HG02678 (cell line): ENCODE measurements at regions not wholly inside any gene's neighbourhood (a gene's known extent, or its start where the extent isn't known, plus 50 kb on each side); places are given as distances from the start of the nearest gene placed in this dataset.
A peak's percentile ranks its signal among the peaks of the same experiment; 100 is the strongest.

Source experiments
- ATAC-seq: cut with Tn5 transposase; IDR thresholded peaks from one replicate; pipeline ENCODE4 v1.9.1; 2021; ENCODE audit warnings: mild to moderate bottlenecking, moderate library complexity; ENCODE audit not compliant: unreplicated experiment

DNA sequence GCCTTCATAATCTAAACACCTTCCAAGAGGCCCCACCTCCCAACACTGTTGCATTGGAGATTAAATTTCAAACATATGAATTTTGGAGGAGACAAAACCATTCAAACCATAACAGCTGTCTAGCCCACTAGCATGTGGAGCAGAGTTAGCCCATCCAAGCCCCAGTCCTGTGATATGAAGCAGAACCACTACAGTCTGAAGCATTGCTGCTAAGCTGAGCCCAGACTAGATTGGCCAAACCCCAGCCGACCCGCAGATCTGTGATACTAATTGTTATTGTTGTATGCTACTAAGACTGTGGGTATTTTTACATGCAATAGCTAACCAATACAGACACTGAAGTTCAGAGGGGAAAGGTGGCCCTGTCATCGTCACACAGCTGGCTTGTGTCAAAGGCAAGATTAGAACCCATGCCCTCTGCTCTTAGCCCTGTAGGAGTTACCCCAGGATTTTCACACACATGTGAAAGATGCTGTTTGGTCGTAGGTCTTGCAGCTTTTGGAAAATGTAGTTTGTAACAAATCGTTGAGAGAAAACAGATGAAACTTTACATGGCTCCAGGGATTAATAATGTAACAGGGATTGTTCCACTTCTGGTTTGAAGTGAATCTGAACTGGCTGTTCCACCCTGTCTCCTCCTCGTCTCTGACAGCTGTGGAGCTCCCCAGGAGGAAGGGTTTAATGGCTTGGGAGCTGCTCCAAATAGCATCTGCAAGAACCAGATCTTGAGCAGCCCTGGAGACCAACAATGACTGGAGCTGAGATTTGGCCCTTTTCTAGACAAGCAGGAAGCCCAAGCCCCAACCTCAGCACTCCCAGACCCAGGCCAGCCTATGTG, 517.5 kb downstream of the MID1IP1 start:
- ATAC-seq = no peak

DNA sequence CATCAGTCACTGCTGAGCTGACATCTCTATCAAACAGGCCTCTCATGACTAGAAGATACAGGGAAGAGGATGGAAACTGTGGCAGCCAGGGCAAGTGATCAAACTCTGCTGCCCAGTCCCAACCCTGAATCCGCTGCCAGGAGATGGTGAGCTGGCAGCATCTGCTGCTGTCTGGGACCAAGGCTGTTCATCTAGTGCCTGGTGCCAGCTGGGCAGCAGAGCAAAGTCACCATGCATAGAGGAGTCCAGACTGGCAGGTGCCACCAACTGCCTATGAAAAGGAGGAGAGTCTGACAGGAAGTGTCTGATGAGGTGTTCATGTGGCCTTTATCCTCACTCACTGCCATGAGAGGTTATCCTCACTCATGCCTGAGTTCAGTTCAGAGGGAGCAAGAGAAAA, 518.9 kb downstream of the MID1IP1 start:
- ATAC-seq = no peak

DNA sequence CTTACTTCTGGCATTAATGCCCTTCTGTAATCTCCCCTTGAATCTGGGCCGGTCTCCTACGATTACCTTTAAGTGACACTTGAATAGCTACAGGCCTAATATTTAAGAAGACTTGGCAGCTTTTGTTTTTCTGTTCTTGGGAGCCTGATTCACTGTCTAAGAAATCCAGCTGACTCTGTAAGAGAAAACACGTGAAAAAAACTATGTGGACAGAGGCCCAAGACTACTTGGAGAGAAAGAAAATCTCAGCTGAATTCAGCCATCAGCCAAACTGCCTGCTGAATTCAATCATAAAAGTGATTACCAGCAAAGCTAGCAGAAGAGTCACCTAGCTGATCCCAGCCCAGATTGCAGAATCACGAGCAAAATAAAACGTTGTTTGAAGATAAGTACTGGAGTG, 521.2 kb downstream of the MID1IP1 start:
- no peak for ATAC-seq

DNA sequence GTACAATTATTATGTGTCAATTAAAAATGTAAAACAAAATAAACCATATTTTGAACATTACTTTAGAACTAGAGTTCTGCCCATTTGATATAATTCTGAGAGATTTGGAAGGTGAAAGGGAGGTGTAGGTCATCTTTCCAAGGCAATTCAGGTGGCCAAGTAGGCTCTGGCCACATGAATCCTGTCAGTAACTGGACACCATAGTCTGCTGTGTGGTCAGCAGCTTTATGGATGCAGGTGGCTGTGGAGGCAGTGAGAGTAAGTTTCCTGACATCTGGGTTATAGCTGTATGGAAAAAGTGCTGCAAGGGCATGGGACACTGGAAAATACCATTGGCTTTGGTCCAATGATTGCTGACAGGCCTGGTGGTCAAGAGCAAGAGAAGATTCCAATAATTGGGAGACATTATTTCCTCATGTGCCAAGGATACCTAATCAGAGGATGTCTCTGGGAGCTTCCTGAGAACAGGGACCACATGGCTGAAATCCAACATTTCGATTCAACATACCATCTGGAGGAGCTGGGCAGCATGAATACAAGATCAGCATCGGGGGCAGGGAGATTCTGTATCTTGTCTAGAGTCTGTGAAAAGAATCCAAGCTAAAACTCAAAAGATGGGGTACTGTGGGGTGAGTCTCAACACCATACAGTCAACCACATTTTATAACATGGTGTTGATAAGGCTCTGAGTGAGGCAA, 523.1 kb downstream of the MID1IP1 start:
- no peak for ATAC-seq

- ATAC-seq = no peak
These were observed 526.0 kb downstream of the MID1IP1 start for GRCh38 chrX:39327255-39327654.

DNA sequence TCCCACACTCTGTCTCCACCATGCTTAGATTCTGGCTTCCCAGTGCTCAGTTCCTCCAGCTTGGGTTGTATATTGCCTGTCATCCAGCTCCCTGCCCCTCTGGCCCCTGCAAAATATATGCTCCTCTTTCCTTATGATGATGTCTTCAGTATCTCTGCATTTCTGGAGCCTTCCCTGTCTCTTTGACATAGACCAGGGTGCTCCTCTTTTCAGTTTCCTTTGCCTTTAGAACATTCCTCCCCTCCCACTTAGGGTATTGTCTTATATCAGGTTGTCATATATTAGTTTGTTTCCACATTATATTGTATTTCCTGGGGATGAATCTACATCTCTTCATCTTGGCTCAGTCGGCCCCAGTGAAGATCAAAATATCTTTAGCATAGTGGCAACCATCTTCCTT, 526.4 kb downstream of the MID1IP1 start:
- ATAC-seq = no peak

DNA sequence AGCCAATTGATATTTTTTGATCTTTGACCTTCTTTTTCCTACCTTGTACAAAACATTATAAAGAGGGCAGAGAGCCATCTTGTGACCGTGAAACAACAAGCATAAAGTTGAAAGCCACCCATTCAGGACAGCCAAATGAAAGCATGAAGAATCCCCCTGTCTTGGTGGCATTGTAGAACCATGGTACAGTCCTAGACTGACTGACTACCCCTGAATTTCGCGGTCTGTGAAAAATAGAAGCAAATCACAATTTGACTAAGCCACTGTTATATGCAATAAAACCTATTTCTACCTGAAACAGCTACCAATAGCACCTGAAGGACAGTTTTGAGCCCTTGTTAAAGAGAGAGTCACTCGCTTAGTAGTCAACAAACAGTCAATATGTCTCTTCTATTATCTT, 527.4 kb downstream of the MID1IP1 start:
- ATAC-seq = no peak

DNA sequence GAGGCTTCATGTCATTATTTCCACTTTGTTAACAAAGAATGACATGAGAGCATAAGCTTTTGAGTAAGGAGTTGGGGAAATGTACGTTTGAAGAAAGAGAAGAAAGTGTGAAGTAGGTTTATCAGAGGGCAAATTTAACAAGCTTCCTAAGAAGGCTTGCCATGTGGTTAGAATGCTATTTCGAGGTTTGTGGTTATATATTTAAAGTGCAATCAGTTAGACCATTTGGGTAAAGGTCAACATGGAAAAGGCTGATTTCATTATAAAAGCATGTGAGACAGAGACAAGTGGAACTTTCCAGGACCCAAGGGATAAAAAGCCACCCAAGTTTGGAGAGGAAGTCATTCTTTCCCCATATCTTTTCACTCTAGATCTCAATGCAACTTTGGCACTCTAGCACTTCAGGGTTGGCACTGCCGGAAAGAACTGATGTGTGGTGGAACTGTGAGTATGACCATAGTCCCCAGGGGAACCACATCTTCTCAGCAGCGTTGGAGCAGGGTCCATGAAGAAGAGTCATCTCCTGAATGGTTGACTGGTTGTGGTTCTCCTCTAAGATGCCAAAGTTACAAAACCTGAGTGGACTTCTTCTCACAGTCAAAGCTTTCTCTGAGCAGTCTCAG, 529.9 kb downstream of the MID1IP1 start:
- no peak for ATAC-seq

DNA sequence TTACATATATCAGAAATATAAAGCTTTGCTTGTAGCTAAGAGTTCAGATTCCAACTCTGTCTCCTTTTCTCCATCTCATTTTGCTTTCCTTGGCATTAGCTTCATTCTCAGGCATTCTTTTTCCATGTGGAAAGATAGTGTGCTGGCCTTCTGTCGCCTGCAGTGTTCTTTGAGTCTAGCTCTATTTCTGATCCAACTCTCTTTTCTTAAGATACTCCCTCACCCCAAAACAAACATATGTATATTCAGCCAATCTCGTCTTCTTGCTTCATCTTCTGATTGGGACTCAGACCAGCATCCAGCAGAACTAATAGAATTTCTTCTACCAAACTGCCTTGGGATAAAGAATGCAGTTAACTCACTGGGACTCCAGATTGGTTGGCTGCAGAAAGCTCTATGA, 532.2 kb downstream of the MID1IP1 start:
- no peak for ATAC-seq

DNA sequence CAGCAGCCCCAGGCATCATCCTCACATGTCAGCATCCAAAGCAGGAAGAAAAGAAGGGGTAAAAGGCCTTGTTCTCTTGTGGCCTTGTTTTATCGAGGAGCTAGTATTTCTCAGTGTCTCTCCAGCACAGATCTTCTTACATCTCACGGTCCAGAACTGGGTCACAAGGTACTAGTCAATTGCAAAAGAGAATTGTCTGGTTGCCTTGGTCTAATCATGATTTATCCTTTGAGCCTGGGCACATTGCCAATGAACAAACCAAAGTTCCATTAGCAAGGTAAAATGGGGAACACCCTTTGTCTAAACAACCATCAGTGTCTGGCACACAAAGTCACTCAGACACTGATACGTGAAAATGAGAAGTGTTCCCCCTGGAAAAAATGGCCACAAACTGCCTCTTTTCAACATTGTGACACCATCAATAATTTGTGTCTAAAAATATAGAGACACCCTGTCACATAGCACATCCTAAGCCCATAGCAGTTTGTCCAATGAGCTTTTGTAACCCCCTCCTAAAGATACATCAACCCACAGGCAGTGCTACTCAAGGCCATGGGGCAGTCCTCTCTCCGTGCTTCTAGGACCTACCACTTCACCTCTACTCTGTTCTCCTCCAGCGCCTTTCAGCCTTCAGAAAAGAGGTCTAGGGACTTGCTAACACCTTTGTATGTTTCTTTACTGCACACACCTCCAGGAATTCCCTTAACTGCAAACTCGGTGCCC, 534.4 kb downstream of the MID1IP1 start:
- ATAC-seq = no peak

DNA sequence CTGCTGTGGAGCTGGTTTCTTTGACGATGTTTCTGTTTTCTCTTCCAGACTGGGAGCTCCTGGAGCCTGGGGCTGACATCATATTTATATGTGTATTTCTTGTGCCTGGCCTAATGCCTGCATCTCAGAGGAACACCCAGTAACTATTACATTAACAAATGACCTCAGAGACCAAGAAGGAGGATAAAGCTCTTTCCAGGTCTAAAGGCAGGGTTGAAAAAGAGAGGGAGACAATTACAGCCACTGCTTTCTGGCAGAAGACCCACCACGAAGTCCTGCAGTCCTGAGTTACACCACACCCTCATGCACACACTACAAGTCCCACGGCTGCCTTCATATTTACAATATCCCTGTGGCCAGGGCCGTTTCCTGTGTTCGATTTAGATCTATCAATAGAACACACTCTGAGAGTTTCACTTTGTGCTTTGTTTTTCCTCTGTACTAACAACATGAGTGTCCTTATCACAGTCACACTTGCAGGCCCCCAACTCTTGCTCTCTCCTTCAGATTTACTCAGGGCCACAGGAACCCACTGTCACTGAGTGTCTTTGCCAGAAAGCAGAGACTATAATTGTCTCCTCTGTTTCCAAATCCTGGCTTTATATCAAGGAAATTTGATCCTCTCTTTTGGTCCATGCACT, 535.5 kb downstream of the MID1IP1 start:
- ATAC-seq = peak; percentile 90

DNA sequence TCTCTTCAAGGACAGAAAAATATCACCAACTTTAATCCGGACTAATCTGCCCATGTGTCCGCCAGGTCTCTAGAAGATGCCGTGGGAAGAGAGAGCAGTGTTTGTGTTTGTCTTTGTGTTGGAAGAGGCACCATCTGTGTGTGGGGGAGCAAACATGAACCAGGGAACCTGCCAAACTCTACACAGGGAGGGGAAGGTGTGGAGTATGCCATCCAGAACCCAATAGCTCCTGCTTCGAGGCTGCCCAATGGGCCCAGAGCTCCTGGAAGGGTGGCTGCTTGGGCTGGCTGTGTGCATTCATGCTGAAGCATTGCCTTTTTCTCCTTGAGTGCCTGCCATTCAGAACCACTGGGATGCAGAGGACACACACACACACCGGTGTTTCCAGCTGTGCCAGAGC, 536.2 kb downstream of the MID1IP1 start:
- ATAC-seq = no peak

- no peak for ATAC-seq
These were observed 537.3 kb downstream of the MID1IP1 start for GRCh38 chrX:39338583-39338982.

- no peak for ATAC-seq
These were observed 555.0 kb downstream of the MID1IP1 start for GRCh38 chrX:39356119-39356807.

GRCh38 chrX:39360101-39360500, 558.8 kb downstream of the MID1IP1 start:
- no peak for ATAC-seq

DNA sequence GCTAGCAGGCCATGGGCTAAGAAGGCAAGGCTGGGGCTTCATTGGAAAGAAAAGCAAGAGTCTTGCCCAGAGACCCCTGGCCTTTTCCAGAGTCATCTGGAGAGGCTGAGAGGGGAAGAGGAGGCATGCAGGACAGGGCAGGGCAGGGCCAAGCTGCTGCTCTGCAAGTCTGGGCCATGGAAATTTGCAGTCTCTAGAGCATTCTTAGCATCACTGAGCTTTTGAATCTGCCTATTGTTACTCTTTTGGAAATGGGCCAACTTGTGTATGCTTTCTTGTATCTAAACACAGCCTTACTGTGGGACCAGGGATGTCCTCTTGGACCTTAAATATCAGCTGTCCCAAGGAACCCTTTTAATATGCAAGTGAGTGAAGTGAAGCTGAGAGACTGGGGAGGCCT, 560.5 kb downstream of the MID1IP1 start:
- no peak for ATAC-seq

- no peak for ATAC-seq
These were observed 566.2 kb downstream of the MID1IP1 start for GRCh38 chrX:39367416-39367815.

GRCh38 chrX:39372115-39372514, 570.9 kb downstream of the MID1IP1 start:
- no peak for ATAC-seq

DNA sequence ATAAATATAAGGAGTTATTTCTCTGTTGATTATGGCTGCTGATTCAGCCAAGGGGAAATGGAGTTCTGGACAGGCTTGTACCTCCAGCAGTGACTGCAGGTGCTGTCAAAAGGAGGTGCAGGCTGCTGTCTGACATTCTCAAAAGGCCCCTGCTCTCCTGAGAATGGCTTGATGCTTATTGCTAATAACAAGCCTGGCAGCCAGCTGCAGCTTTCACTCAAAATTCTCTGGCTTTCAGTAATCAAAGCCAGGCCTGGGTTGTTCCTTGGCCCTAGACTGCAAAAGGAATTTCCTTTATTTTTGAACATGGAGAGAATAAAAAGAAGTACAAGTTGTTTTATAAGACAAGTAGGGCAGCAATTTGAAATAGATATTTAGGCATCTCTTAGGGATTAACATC, 575.9 kb downstream of the MID1IP1 start:
- no peak for ATAC-seq

- no peak for ATAC-seq
These were observed 576.5 kb downstream of the MID1IP1 start for GRCh38 chrX:39377773-39378172.
